Body of pancreas (tissue), 4 donors: ENCODE measurements at regions not wholly inside any gene's neighbourhood (a gene's known extent, or its start where the extent isn't known, plus 50 kb on each side); places are given as distances from the start of the nearest gene placed in this dataset.
"Not testable (repeated sequence)": the region's sequence is repeated elsewhere in the genome, so short reads cannot be mapped to it uniquely, and the experiment has no call there.

ENCODE experiments used
- POLR2A ChIP-seq, 3 donors: fragments of 450-650 bp; IDR thresholded peaks; one replicate each; pipeline ENCODE4 v1.6.1; 2016; ENCODE audit warnings: antibody characterized with exemption in 3 of 3, mild to moderate bottlenecking in 2 of 3
- TF ChIP-seq, protein P1 (sequence below), 7 experiments: fragments of 450-650 bp in 4 of 7; fragments of 200-600 bp in 3 of 7; sonication (generic) in 3 of 7; IDR thresholded peaks; one replicate each; pipeline ENCODE4 v1.5.1; 2016 to 2019; ENCODE audit warnings: antibody characterized with exemption in 7 of 7

DNA sequence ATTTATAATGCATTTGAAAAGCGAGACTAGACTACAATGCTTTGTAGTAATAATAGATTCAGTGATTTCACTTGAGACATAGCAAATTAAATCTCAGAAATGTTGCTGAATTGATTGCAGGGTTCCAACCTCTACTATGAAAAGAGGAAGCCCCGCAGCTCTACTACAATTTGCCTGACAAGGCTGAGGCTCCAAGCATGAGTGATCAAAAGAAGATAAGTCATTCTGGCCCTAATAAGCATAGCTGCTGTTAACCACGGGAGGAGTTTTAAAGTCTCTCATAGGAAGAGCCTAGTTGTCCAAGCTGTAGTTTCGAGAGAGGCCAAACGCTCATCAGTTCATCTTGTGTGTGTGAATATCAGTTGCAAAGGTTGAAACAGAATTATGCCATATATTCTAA lies 920.6 kb downstream of the SPATA31A7 start:
- TF ChIP-seq, protein P1, sequence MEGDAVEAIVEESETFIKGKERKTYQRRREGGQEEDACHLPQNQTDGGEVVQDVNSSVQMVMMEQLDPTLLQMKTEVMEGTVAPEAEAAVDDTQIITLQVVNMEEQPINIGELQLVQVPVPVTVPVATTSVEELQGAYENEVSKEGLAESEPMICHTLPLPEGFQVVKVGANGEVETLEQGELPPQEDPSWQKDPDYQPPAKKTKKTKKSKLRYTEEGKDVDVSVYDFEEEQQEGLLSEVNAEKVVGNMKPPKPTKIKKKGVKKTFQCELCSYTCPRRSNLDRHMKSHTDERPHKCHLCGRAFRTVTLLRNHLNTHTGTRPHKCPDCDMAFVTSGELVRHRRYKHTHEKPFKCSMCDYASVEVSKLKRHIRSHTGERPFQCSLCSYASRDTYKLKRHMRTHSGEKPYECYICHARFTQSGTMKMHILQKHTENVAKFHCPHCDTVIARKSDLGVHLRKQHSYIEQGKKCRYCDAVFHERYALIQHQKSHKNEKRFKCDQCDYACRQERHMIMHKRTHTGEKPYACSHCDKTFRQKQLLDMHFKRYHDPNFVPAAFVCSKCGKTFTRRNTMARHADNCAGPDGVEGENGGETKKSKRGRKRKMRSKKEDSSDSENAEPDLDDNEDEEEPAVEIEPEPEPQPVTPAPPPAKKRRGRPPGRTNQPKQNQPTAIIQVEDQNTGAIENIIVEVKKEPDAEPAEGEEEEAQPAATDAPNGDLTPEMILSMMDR (IDR thresholded peaks at IDR 0.05), result not testable (repeated sequence)
- TF ChIP-seq POLR2A (IDR thresholded peaks at IDR 0.05), result not testable (repeated sequence)
